GM19099 (cell line): ENCODE measurements at regions not wholly inside any gene's neighbourhood (a gene's known extent, or its start where the extent isn't known, plus 50 kb on each side); places are given as distances from the start of the nearest gene placed in this dataset.

Experiments used
- POLR2A ChIP-seq: IDR thresholded peaks from 3 replicates; pipeline ENCODE4 v1.6.1; 2011; ENCODE audit warnings: low read depth; ENCODE audit not compliant: insufficient read length; ENCODE audit errors: extremely low read depth

- TF ChIP-seq POLR2A = no peak
Observed at GRCh38 chr13:90615767-90616166, 731.7 kb upstream of the MIR17HG start.

- TF ChIP-seq POLR2A = no peak
Observed at GRCh38 chr13:90618133-90618532, 729.4 kb upstream of the MIR17HG start.

GRCh38 chr13:90622541-90622940 lies 724.9 kb upstream of the MIR17HG start:
- TF ChIP-seq POLR2A = no peak

GRCh38 chr13:90623318-90624011 lies 724.0 kb upstream of the MIR17HG start:
- TF ChIP-seq POLR2A = no peak

- TF ChIP-seq POLR2A = no peak
Observed at GRCh38 chr13:90627813-90628212, 719.7 kb upstream of the MIR17HG start.

- TF ChIP-seq POLR2A = no peak
Observed at GRCh38 chr13:90628471-90628870, 719.0 kb upstream of the MIR17HG start.

GRCh38 chr13:90630716-90631115 lies 716.8 kb upstream of the MIR17HG start:
- no peak for TF ChIP-seq POLR2A

- no peak for TF ChIP-seq POLR2A
Observed at GRCh38 chr13:90632184-90632583, 715.3 kb upstream of the MIR17HG start.

GRCh38 chr13:90633849-90634248 lies 713.6 kb upstream of the MIR17HG start:
- TF ChIP-seq POLR2A = no peak

- no peak for TF ChIP-seq POLR2A
Observed at GRCh38 chr13:90640976-90641375, 706.5 kb upstream of the MIR17HG start.

GRCh38 chr13:90641884-90642283 lies 705.6 kb upstream of the MIR17HG start:
- TF ChIP-seq POLR2A = no peak

- TF ChIP-seq POLR2A = no peak
Observed at GRCh38 chr13:90645582-90645981, 701.9 kb upstream of the MIR17HG start.

GRCh38 chr13:90648497-90648896 lies 699.0 kb upstream of the MIR17HG start:
- TF ChIP-seq POLR2A = no peak

- TF ChIP-seq POLR2A = no peak
Observed at GRCh38 chr13:90652036-90652435, 695.5 kb upstream of the MIR17HG start.

- TF ChIP-seq POLR2A = no peak
Observed at GRCh38 chr13:90654970-90655369, 692.5 kb upstream of the MIR17HG start.

- no peak for TF ChIP-seq POLR2A
Observed at GRCh38 chr13:90673746-90674145, 673.7 kb upstream of the MIR17HG start.

GRCh38 chr13:90675129-90675528 lies 672.4 kb upstream of the MIR17HG start:
- TF ChIP-seq POLR2A = no peak

- no peak for TF ChIP-seq POLR2A
Observed at GRCh38 chr13:90680826-90681225, 666.7 kb upstream of the MIR17HG start.

- TF ChIP-seq POLR2A = no peak
Observed at GRCh38 chr13:90683711-90684131, 663.8 kb upstream of the MIR17HG start.
